Adrenal gland (tissue), 5 donors: ENCODE measurements at regions not wholly inside any gene's neighbourhood (a gene's known extent, or its start where the extent isn't known, plus 50 kb on each side); places are given as distances from the start of the nearest gene placed in this dataset.

ENCODE experiments used
- CTCF ChIP-seq, 6 experiments: fragments of 450-650 bp in 4 of 6; fragments of 200-600 bp in 2 of 6; sonication (generic) in 1 of 6; IDR thresholded peaks; 1 replicate in 5 of 6; 2 replicates in 1 of 6; pipeline versions ENCODE4 v1.5.1 to v1.8.0; 2016 to 2021; ENCODE audit warnings: antibody characterized with exemption in 6 of 6, mild to moderate bottlenecking in 2 of 6, moderate library complexity in 1 of 6
- POLR2A ChIP-seq, 2 donors: fragments of 450-650 bp; IDR thresholded peaks; one replicate each; pipeline ENCODE4 v1.6.1; 2017; ENCODE audit warnings: antibody characterized with exemption in 2 of 2, mild to moderate bottlenecking in 2 of 2, moderate library complexity in 1 of 2
- donor health status: DM: no; HTN: no; CAD: no.

GRCh38 chr6:80728830-80729229 lies 622.4 kb downstream of the BCKDHB start:
- no peak for TF ChIP-seq CTCF (IDR thresholded peaks at IDR 0.05)
- no peak for TF ChIP-seq POLR2A (IDR thresholded peaks at IDR 0.05)
